ENCODE measurements at regions not wholly inside any gene's neighbourhood (a gene's known extent, or its start where the extent isn't known, plus 50 kb on each side); places are given as distances from the start of the nearest gene placed in this dataset.

DNA sequence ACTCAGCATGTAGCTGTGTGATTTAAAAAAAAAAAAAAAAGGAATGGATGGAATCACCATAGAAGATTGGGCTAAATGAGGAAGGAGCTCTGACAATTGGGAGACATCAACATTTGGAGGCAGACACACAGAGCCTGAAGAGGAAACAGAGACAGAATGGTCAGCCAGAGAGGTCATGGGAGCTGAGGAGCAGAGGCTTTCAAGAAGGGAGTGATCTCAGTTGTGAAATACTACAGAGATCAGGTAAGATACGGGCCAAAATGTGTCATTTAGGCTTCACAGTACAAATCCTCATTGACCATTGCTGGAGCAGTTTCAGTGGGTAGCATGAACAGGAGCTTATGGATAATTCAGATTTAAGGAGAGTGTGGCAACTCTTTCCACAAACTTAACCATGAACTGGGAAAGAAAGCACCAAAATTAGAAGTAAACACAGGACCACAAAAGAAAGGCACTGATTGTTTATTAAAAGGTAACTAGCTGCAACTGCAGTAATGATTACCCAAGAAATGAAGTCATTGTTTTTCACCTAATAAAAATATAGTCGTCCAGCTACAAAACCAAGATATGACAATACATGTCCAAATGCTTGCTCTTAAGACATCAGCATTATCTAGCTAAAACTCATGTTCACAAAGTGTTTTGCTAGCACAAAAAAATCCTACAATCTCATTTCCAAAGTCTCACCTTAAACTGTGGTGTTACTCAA is 203.2 kb downstream of the DHX15 start:
- H3K27ac ChIP-seq: no peak overlapping the region
- no peaks in the 10 kb centered on the region for H3K36me3 ChIP-seq
- intact Hi-C loops (cut with DNase I; ENCODE audit: low total_unique reads): no loop called here
- H3K4me1 ChIP-seq: no peaks in the 10 kb centered on the region
- TF ChIP-seq, protein P1, sequence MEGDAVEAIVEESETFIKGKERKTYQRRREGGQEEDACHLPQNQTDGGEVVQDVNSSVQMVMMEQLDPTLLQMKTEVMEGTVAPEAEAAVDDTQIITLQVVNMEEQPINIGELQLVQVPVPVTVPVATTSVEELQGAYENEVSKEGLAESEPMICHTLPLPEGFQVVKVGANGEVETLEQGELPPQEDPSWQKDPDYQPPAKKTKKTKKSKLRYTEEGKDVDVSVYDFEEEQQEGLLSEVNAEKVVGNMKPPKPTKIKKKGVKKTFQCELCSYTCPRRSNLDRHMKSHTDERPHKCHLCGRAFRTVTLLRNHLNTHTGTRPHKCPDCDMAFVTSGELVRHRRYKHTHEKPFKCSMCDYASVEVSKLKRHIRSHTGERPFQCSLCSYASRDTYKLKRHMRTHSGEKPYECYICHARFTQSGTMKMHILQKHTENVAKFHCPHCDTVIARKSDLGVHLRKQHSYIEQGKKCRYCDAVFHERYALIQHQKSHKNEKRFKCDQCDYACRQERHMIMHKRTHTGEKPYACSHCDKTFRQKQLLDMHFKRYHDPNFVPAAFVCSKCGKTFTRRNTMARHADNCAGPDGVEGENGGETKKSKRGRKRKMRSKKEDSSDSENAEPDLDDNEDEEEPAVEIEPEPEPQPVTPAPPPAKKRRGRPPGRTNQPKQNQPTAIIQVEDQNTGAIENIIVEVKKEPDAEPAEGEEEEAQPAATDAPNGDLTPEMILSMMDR (IDR thresholded peaks at IDR 0.05): no peak
- no peaks in the 10 kb centered on the region for H3K9me3 ChIP-seq
- H3K4me3 ChIP-seq: no peak overlapping the region
- DNase-seq: no peak
- H3K27me3 ChIP-seq: no peaks in the 10 kb centered on the region

DNA sequence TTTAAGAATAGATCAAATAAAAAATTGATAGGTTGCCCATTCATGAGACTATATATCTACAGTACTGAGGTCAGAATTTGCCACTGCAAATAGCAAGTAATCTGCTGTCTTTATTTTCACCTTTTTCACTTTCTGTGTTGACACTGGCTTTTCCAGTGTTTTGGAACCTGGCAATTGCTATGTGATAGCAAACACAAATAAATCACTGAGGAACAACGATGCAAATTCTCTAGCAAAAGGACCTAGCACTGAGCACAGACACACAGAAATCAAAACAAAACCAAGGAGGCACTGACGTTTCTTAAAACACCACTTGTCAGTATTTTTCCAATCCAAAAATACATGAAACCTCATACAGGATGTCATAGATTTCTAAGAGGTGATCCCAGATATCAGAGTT is 210.7 kb downstream of the DHX15 start:
- intact Hi-C loops (cut with DNase I; ENCODE audit: low total_unique reads): no loop called here
- Histone ChIP-seq H3K36me3 (no peaks in the 10 kb centered on the region), H3K27ac (no peak overlapping the region), H3K4me1 (no peaks in the 10 kb centered on the region), H3K9me3 (no peaks in the 10 kb centered on the region), H3K27me3 (no peaks in the 10 kb centered on the region), H3K4me3 (no peak overlapping the region)
- no peak for DNase-seq
- TF ChIP-seq, protein P1 (IDR thresholded peaks at IDR 0.05): no peak

DNA sequence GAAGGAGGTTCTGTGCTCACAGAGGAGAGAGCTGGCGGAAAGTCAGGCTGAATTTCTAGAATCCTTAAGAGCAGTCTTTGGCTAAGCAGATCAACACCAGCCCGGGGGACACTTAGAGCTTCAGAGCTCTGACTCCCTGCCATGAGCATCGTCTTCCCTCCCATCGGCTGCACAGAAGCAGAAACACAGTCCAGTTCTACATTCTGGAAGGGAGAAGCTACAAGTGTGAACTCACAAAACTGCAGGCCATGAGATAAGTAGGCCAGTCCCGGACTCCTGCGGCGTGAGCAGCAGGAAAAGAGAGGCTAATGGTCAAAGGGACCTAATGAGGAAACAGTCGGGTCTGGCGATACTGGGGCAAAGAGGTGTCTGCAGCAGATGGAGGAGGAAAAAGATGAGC is 211.5 kb downstream of the DHX15 start:
- DNase-seq: no peak
- no peak overlapping the region for H3K27ac ChIP-seq
- intact Hi-C loops (cut with DNase I; ENCODE audit: low total_unique reads): no loop called here

DNA sequence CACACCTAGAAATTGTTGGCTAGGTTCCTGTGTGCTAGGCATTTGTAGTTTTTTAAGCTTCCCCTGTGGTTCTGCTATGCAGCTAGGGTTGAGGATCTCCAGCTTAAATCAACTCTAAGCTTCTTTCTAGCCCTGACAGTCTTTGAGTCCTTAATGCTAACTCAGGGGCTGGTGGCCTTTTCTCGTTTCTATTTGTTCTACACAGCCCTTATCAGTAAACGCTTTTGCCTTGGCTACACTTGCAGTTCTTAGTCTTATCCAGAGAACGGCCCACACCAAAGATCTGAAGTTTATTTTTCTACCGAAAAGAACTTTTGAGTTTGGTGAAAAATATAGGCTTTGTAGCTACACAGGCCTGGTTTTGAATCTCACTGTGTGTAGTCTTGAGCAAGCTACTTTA is 212.0 kb downstream of the DHX15 start:
- no peaks in the 10 kb centered on the region for H3K4me1 ChIP-seq
- no peak overlapping the region for H3K27ac ChIP-seq
- intact Hi-C loops (cut with DNase I; ENCODE audit: low total_unique reads): no loop called here
- TF ChIP-seq, protein P1 (IDR thresholded peaks at IDR 0.05): no peak
- no peaks in the 10 kb centered on the region for H3K9me3 ChIP-seq
- no peaks in the 10 kb centered on the region for H3K36me3 ChIP-seq
- H3K27me3 ChIP-seq: no peaks in the 10 kb centered on the region
- no peak overlapping the region for H3K4me3 ChIP-seq
- DNase-seq: no peak

More for the DNA sequence above, 211.5 kb downstream of the DHX15 start:
- Histone ChIP-seq H3K4me1 (no peaks in the 10 kb centered on the region), H3K9me3 (no peaks in the 10 kb centered on the region), H3K4me3 (no peak overlapping the region), H3K36me3 (no peaks in the 10 kb centered on the region), H3K27me3 (no peaks in the 10 kb centered on the region)
- TF ChIP-seq, protein P1 (IDR thresholded peaks at IDR 0.05): no peak

DNA sequence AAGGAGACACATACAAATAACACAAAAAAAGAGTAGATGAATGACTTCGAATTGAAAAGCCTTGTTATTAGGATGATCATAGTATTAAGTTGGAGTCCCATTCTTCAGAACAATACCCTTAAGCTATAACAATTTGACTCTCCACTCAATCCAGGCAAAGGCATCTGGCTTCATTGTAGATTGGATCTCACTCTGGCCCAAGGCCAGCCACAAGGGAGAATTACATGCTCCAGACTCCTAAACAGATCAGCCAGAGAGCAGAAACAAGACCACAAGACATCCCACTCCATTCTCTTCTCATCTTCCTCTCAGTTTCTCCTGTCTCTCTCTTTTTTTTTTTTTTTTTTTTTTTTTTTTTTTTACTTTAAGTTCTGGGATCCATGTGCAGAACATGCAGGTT is 213.9 kb downstream of the DHX15 start:
- no peak overlapping the region for H3K27ac ChIP-seq
- intact Hi-C loops (cut with DNase I; ENCODE audit: low total_unique reads): no loop called here
- H3K9me3 ChIP-seq: no peaks in the 10 kb centered on the region
- no peaks in the 10 kb centered on the region for H3K27me3 ChIP-seq
- DNase-seq: no peak
- TF ChIP-seq, protein P1 (IDR thresholded peaks at IDR 0.05): no peak
- no peaks in the 10 kb centered on the region for H3K36me3 ChIP-seq
- H3K4me1 ChIP-seq: no peaks in the 10 kb centered on the region
- no peak overlapping the region for H3K4me3 ChIP-seq

Measured in tibial artery (tissue), 4 donors.